ENCODE measurements at regions not wholly inside any gene's neighbourhood (a gene's known extent, or its start where the extent isn't known, plus 50 kb on each side); places are given as distances from the start of the nearest gene placed in this dataset.

DNA sequence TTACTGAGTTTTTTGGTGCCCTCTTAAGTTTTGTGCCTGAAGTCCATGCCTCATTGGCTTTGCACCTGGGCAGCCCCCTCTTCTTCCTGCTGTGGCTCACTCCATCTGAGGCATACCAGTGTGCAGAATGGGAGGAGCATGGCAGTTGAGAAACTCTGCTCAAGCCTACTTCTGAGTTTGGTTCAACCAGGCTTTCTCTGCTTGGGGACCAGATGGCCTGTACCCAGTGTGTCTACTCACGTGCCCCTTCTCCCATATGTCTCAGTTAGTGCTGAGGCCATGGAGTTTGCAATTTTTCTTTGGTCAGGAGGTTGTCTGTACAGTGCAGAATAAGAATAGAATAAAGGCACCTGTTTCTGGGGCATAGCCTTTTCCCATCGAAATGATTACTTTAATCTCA is 383.3 kb upstream of the DDHD1 start (continued):
- TF ChIP-seq NFE2L1 (tag; IDR thresholded peaks at IDR 0.05; ENCODE audit: borderline replicate concordance, low read depth), result no peak

DNA sequence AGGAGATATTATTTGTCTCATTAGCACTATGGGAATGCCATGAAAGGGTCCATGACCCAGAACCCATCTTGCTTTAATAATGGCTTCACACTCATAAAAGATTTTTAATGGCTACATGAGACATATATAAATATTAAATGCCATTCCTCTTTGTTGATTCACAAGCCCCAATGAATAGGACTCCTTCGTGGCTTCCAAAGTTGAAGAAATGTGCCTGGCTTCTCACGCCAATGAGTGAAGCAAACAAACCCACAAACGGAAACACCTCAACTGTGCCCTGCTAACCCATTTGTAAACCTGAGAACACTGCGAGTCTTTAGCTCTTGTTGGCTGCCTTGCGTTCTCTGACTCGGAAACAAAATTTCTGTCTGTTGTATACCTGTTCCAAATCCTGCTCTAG is 381.7 kb upstream of the DDHD1 start:
- TF ChIP-seq ZNF57 (CRISPR knock-in tag; IDR thresholded peaks at IDR 0.05) (no peak), CBX5 (IDR thresholded peaks at IDR 0.05; ENCODE audit: borderline replicate concordance, low read depth) (no peak)
- TF ChIP-seq, protein P1, sequence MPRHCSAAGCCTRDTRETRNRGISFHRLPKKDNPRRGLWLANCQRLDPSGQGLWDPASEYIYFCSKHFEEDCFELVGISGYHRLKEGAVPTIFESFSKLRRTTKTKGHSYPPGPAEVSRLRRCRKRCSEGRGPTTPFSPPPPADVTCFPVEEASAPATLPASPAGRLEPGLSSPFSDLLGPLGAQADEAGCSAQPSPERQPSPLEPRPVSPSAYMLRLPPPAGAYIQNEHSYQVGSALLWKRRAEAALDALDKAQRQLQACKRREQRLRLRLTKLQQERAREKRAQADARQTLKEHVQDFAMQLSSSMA (CRISPR knock-in tag; IDR thresholded peaks at IDR 0.05), result no peak
- TF ChIP-seq, protein P2, sequence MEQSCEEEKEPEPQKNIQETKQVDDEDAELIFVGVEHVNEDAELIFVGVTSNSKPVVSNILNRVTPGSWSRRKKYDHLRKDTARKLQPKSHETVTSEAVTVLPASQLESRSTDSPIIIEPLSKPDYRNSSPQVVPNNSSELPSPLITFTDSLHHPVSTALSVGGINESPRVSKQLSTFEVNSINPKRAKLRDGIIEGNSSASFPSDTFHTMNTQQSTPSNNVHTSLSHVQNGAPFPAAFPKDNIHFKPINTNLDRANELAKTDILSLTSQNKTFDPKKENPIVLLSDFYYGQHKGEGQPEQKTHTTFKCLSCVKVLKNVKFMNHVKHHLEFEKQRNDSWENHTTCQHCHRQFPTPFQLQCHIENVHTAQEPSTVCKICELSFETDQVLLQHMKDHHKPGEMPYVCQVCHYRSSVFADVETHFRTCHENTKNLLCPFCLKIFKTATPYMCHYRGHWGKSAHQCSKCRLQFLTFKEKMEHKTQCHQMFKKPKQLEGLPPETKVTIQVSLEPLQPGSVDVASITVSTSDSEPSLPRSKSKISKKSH (CRISPR knock-in tag; IDR thresholded peaks at IDR 0.05), result no peak
- no peaks in the 10 kb centered on the region for H3K27me3 ChIP-seq (ENCODE audit: control insufficient read depth in 2 of 2, insufficient read depth in 2 of 2, low read length in 2 of 2)
- FAIRE-seq, result no peak
- no peak for DNase-seq (ENCODE audit: extremely low read depth in 1 of 4, low spot score in 3 of 4)
- no peaks in the 10 kb centered on the region for H3K4me1 ChIP-seq (replicated peaks in 1 of 2; ENCODE audit: control insufficient read depth in 2 of 2, insufficient read depth in 2 of 2, low read length in 2 of 2)
- H3K9ac ChIP-seq (ENCODE audit: insufficient read depth in 1 of 2, low read depth in 2 of 2, low read length in 2 of 2), result no peak overlapping the region
- H3K36me3 ChIP-seq (ENCODE audit: control insufficient read depth, insufficient read depth, low read length), result no peaks in the 10 kb centered on the region
- no peaks in the 10 kb centered on the region for H3K9me3 ChIP-seq (replicated peaks; ENCODE audit: control insufficient read depth, insufficient read depth, low read depth, low read length)
- BruUV-seq (replicated peaks), result no TSS peak
- 0% methylated on average over 6 of the region's 6 CpGs for WGBS (ENCODE audit: insufficient coverage, low coverage, missing lambda C conversion rate)
- H2AFZ ChIP-seq (ENCODE audit: low read depth, low read length), result no peak overlapping the region
- H3K79me2 ChIP-seq (ENCODE audit: control insufficient read depth, insufficient read depth, low read length), result no peaks in the 10 kb centered on the region
- no peak for ATAC-seq
- H3K4me3 ChIP-seq, result no peak overlapping the region
- no peak overlapping the region for H3K27ac ChIP-seq (ENCODE audit: extremely low read depth, low read depth, low read length)
- ChIA-PET CTCF (ENCODE audit: low intra/inter-chr PET ratio) (no interaction called here), POLR2A (interaction anchor here (0.6 kb wide), 1 partner anchor 15 kb away, joined by 3 read pairs; no protein-coding TSS in a partner anchor)
- no peaks in the 10 kb centered on the region for H3K9me1 ChIP-seq (ENCODE audit: control insufficient read depth, insufficient read depth, low read length)
- no peak overlapping the region for H3K4me2 ChIP-seq (ENCODE audit: insufficient read depth, low read length)
- intact Hi-C loops (cut with micrococcal nuclease) (no loop called here), in situ Hi-C loops (cut with MboI) (loop anchor here (25.0 kb wide), 1 partner anchor 1252 kb away; no protein-coding TSS in a partner anchor)
- H4K20me1 ChIP-seq (replicated peaks; ENCODE audit: control insufficient read depth, insufficient read depth, low read length), result no peaks in the 10 kb centered on the region
